AG04450 (cell line): ENCODE measurements at regions not wholly inside any gene's neighbourhood (a gene's known extent, or its start where the extent isn't known, plus 50 kb on each side); places are given as distances from the start of the nearest gene placed in this dataset.

Source experiments
- CTCF ChIA-PET: fragments of 300-600, 350-600 bp; formaldehyde crosslinking; extraction: SDS; loops from one replicate; lab custom pipeline; 2022; ENCODE audit warnings: antibody characterized with exemption, inconsistent platforms; lab: Charles Lee
- POLR2A ChIA-PET: fragments of 350-600 bp; formaldehyde crosslinking; extraction: SDS; loops from one replicate; lab custom pipeline; 2021; ENCODE audit warnings: antibody characterized with exemption, inconsistent platforms; lab: Yijun Ruan, JAX
- DNase-seq: peaks from one replicate; pipeline ENCODE4 v3.0.0-alpha.2; 2011; ENCODE audit warnings: low read depth, low spot score
- H3K27ac ChIP-seq: one replicate; pipeline ENCODE4 v1.5.1; 2012; ENCODE audit warnings: low read depth, low read length, control low read depth
- H3K27me3 ChIP-seq: one replicate; pipeline ENCODE4 v1.6.0; 2012; ENCODE audit warnings: low read length; ENCODE audit not compliant: control insufficient read depth, insufficient read depth
- H3K4me3 ChIP-seq: 2 replicates; pipeline ENCODE4 v1.5.1; 2011; ENCODE audit warnings: mild to moderate bottlenecking, low read depth, low read length, control low read depth
- H3K9me3 ChIP-seq: 2 replicates; pipeline ENCODE4 v1.5.1; 2012; ENCODE audit warnings: low read length; ENCODE audit not compliant: control insufficient read depth, insufficient read depth
- TF ChIP-seq, protein P1 (sequence below): IDR thresholded peaks from 2 replicates; pipeline ENCODE4 v1.5.1; 2011; ENCODE audit warnings: low read depth, low read length, control low read depth, inconsistent platforms

DNA sequence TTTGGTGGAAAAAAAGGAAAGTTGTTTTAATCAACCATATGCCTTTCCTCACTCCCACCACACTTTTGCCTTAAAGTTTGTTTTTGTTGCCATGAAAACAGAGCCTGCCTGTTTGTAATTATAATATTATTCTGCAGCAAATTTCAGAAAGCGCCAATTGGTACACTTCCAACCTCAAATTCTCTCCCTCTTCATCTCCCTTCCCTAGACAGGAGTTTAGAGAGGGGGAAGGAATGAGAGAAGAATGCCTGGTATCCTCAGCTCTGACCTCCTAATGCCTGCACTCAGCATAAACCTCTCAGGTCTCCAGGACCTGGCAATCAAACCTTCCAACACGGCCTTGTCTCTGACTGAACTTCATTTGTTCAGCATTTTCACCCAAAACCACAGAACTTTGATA, 138.4 kb upstream of the HCCS start:
- DNase-seq = no peak
- Histone ChIP-seq H3K4me3 (no peak overlapping the region), H3K27me3 (no peaks in the 10 kb centered on the region), H3K27ac (no peak overlapping the region), H3K9me3 (no peaks in the 10 kb centered on the region)
- POLR2A ChIA-PET = no interaction called here
- TF ChIP-seq, protein P1, sequence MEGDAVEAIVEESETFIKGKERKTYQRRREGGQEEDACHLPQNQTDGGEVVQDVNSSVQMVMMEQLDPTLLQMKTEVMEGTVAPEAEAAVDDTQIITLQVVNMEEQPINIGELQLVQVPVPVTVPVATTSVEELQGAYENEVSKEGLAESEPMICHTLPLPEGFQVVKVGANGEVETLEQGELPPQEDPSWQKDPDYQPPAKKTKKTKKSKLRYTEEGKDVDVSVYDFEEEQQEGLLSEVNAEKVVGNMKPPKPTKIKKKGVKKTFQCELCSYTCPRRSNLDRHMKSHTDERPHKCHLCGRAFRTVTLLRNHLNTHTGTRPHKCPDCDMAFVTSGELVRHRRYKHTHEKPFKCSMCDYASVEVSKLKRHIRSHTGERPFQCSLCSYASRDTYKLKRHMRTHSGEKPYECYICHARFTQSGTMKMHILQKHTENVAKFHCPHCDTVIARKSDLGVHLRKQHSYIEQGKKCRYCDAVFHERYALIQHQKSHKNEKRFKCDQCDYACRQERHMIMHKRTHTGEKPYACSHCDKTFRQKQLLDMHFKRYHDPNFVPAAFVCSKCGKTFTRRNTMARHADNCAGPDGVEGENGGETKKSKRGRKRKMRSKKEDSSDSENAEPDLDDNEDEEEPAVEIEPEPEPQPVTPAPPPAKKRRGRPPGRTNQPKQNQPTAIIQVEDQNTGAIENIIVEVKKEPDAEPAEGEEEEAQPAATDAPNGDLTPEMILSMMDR = no peak
- CTCF ChIA-PET = no interaction called here

GRCh38 chrX:10974920-10975319, 136.2 kb upstream of the HCCS start:
- Histone ChIP-seq H3K9me3 (no peaks in the 10 kb centered on the region), H3K27me3 (no peaks in the 10 kb centered on the region), H3K27ac (no peak overlapping the region), H3K4me3 (no peak overlapping the region)
- ChIA-PET CTCF (no interaction called here), POLR2A (no interaction called here)
- no peak for DNase-seq
- TF ChIP-seq, protein P1 = no peak

DNA sequence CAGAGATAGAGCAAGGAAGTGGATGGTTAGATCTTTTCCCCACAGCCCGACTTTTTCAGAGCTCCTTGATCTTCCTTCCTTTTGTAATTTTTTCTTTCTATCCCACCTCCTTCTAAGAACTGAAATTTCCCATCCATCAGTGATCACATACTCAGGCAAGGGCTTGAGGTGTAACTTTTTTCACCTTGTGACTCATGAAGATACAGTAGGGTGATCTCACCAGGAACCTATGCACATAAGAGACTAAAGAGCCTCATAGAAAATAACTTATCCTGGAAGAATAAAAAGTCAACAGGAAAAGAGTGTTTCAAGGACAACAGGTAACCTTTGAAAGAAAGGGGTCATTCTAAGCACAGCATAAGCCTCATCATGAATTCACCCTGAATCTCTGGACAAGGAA, 131.2 kb upstream of the HCCS start:
- no peak overlapping the region for H3K4me3 ChIP-seq
- H3K9me3 ChIP-seq = no peaks in the 10 kb centered on the region
- TF ChIP-seq, protein P1 = no peak
- POLR2A ChIA-PET = no interaction called here
- H3K27ac ChIP-seq = no peak overlapping the region
- no peak for DNase-seq
- H3K27me3 ChIP-seq = no peaks in the 10 kb centered on the region
- CTCF ChIA-PET = no interaction called here

GRCh38 chrX:10981506-10981905, 129.6 kb upstream of the HCCS start:
- ChIA-PET POLR2A (no interaction called here), CTCF (no interaction called here)
- TF ChIP-seq, protein P1 = no peak
- Histone ChIP-seq H3K27me3 (no peaks in the 10 kb centered on the region), H3K9me3 (no peaks in the 10 kb centered on the region), H3K27ac (no peak overlapping the region), H3K4me3 (no peak overlapping the region)
- no peak for DNase-seq

- no peak for DNase-seq
- TF ChIP-seq, protein P1 = no peak
- Histone ChIP-seq H3K27ac (no peak overlapping the region), H3K27me3 (no peaks in the 10 kb centered on the region), H3K4me3 (no peak overlapping the region), H3K9me3 (no peaks in the 10 kb centered on the region)
- ChIA-PET CTCF (no interaction called here), POLR2A (no interaction called here)
Observed at GRCh38 chrX:10983526-10983925, 127.6 kb upstream of the HCCS start.
